Endothelial cell of umbilical vein (primary cell): ENCODE measurements at regions not wholly inside any gene's neighbourhood (a gene's known extent, or its start where the extent isn't known, plus 50 kb on each side); places are given as distances from the start of the nearest gene placed in this dataset.

ENCODE experiments used
- BruUV-seq: library from RNA; stranded (reverse); fragments of 400-500 nt; replicated peaks from 2 replicates; lab custom pipeline; 2021; lab: Mats Ljungman, UMichigan
- CTCF ChIA-PET: fragments of 300-600, 350-600 bp; sonication (Branson Sonifier 250); formaldehyde crosslinking; loops from one replicate; lab custom pipeline; 2021; ENCODE audit warnings: antibody characterized with exemption, inconsistent platforms; lab: Charles Lee
- POLR2A ChIA-PET: fragments of 300-600, 350-600 bp; sonication (Branson Sonifier 250); formaldehyde crosslinking; loops from one replicate; lab custom pipeline; 2021; ENCODE audit warnings: antibody characterized with exemption, inconsistent platforms; lab: Charles Lee
- DNase-seq: peaks from one replicate; pipeline ENCODE4 v3.0.0-alpha.2; 2011; ENCODE audit warnings: low read depth, low spot score
- FAIRE-seq: peaks from 2 replicates; lab custom pipeline; 2011; peaks lifted over from hg19 to GRCh38; lab: Jason Lieb, UNC
- H2AFZ ChIP-seq: 2 replicates; pipeline ENCODE4 v1.6.0; 2012; ENCODE audit warnings: low read depth, low read length, control low read depth, inconsistent platforms
- H3K27ac ChIP-seq: 2 replicates; pipeline ENCODE4 v1.5.1; 2011; ENCODE audit warnings: low read depth, mild to moderate bottlenecking, control low read depth, low read length, moderate library complexity; ENCODE audit not compliant: insufficient read depth
- H3K27me3 ChIP-seq, 2 experiments: 2 replicates each; pipeline versions ENCODE4 v1.6.0 to v1.6.1; 2011; ENCODE audit warnings: low read length in 2 of 2, mixed read lengths in 1 of 2; ENCODE audit not compliant: control insufficient read depth in 2 of 2, insufficient read depth in 2 of 2
- H3K36me3 ChIP-seq, 2 experiments: 2 replicates in 1 of 2; 3 replicates in 1 of 2; pipeline ENCODE4 v1.5.1; 2011; ENCODE audit warnings: low read length in 2 of 2, mild to moderate bottlenecking in 1 of 2, moderate library complexity in 1 of 2; ENCODE audit not compliant: control insufficient read depth in 2 of 2, insufficient read depth in 2 of 2; ENCODE audit errors: extremely low read depth in 1 of 2
- H3K4me1 ChIP-seq: 3 replicates; pipeline ENCODE4 v1.5.1; 2011; ENCODE audit warnings: mild to moderate bottlenecking, low read length; ENCODE audit not compliant: control insufficient read depth, insufficient read depth; ENCODE audit errors: extremely low read depth
- H3K4me2 ChIP-seq: 2 replicates; pipeline ENCODE4 v1.6.1; 2011; ENCODE audit warnings: low read length, control low read depth, mixed read lengths; ENCODE audit not compliant: insufficient read depth
- H3K4me3 ChIP-seq, 3 experiments: fragments of 200-600 bp in 1 of 3; sonication (generic), shearing (Covaris generic) in 1 of 3; replicated peaks in 1 of 3; 2 replicates each; pipeline ENCODE4 v1.5.1; 2011 to 2016; ENCODE audit warnings: control low read depth in 3 of 3, low read length in 3 of 3, mild to moderate bottlenecking in 2 of 3, inconsistent platforms in 1 of 3, low read depth in 1 of 3, moderate library complexity in 1 of 3; ENCODE audit not compliant: insufficient read depth in 1 of 3
- H3K79me2 ChIP-seq: 2 replicates; pipeline ENCODE4 v1.6.0; 2012; ENCODE audit warnings: low read length, inconsistent platforms; ENCODE audit not compliant: control insufficient read depth, insufficient read depth
- H3K9ac ChIP-seq: replicated peaks from 2 replicates; pipeline ENCODE3; 2011; ENCODE audit warnings: low read length, control low read depth; ENCODE audit not compliant: insufficient read depth; ENCODE audit errors: extremely low read depth
- H3K9me1 ChIP-seq: replicated peaks from 3 replicates; pipeline ENCODE4 v1.6.0; 2011; ENCODE audit warnings: mild to moderate bottlenecking, low read length; ENCODE audit not compliant: control insufficient read depth, insufficient read depth; ENCODE audit errors: extremely low read depth
- H3K9me3 ChIP-seq: replicated peaks from 2 replicates; pipeline ENCODE4 v1.5.1; 2012; ENCODE audit warnings: low read length, inconsistent platforms; ENCODE audit not compliant: control insufficient read depth, insufficient read depth
- H4K20me1 ChIP-seq: replicated peaks from 2 replicates; pipeline ENCODE3; 2011; ENCODE audit warnings: mild to moderate bottlenecking, low read length; ENCODE audit not compliant: control insufficient read depth, insufficient read depth; ENCODE audit errors: extremely low read depth
- FOS ChIP-seq: IDR thresholded peaks from 2 replicates; pipeline ENCODE4 v1.6.1; 2011; ENCODE audit warnings: mild to moderate bottlenecking, low read length, moderate library complexity, borderline replicate concordance; ENCODE audit not compliant: insufficient read depth
- GATA2 ChIP-seq: IDR thresholded peaks from 2 replicates; pipeline ENCODE4 v1.7.0; 2011; ENCODE audit warnings: low read depth, mild to moderate bottlenecking, moderate library complexity, mixed read lengths, low read length; ENCODE audit not compliant: insufficient read length, insufficient read depth
- JUN ChIP-seq: IDR thresholded peaks from 2 replicates; pipeline ENCODE4 v1.6.1; 2011; ENCODE audit warnings: borderline replicate concordance, low read depth; ENCODE audit not compliant: insufficient read length, insufficient read depth
- MYC ChIP-seq: IDR thresholded peaks from one replicate; pipeline ENCODE4 v1.6.1; 2011; ENCODE audit warnings: mild to moderate bottlenecking, low read depth, low read length
- POLR2A ChIP-seq: IDR thresholded peaks from 2 replicates; pipeline ENCODE4 v1.6.1; 2012; ENCODE audit warnings: low read depth, mild to moderate bottlenecking, control low read depth, low read length
- POLR2AphosphoS5 ChIP-seq: IDR thresholded peaks from 2 replicates; pipeline ENCODE4 v1.6.1; 2012; ENCODE audit warnings: low read depth, mild to moderate bottlenecking, control low read depth, low read length, moderate library complexity; ENCODE audit not compliant: insufficient read depth
- dilution Hi-C: fragments of 300-500 bp; cut with MboI; formaldehyde crosslinking; loops from one replicate; pipeline ENCODE4 v1.15.0; 2019; ENCODE audit warnings: low sequenced_read_pairs; ENCODE audit not compliant: extremely low pct_ligation_motif_present
- intact Hi-C: fragments of 100-400 bp; cut with micrococcal nuclease; formaldehyde crosslinking; loops from one replicate; pipeline ENCODE4 v1.10.0; 2022
- TF ChIP-seq, protein P1 (sequence below): IDR thresholded peaks from 2 replicates; pipeline ENCODE4 v1.6.1; 2011; ENCODE audit not compliant: insufficient read depth, insufficient read length

DNA sequence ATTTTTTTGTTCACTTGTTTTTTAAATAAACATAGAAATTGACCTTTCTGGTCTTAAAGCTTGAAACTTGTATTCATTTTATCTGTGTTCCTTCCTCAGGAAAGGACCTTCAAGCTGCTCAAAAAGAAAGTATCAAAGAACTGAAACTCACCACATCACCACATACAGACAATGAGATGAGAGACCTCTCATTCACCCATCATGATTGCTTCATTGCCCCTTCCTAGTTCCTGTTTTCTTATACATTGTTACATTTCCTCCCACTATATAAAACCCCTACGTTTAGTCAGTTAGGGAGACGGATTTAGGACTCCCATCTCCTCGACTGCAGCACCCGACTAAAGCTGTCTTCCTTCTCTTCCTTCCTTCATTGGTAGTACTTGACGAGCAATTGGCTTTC is 180.5 kb upstream of the OPRM1 start:
- DNase-seq: no peak
- POLR2A ChIA-PET: no interaction called here
- no peaks in the 10 kb centered on the region for H3K79me2 ChIP-seq
- H3K9me3 ChIP-seq: no peaks in the 10 kb centered on the region
- FAIRE-seq: no peak
- H3K4me2 ChIP-seq: no peak overlapping the region
- H4K20me1 ChIP-seq: no peaks in the 10 kb centered on the region
- intact Hi-C loops (no loop called here), dilution Hi-C loops (no loop called here)
- H3K9ac ChIP-seq: no peak overlapping the region
- H3K27me3 ChIP-seq: no peaks in the 10 kb centered on the region
- no TSS peak for BruUV-seq
- H2AFZ ChIP-seq: no peak overlapping the region
- CTCF ChIA-PET: no interaction called here
- no peak overlapping the region for H3K27ac ChIP-seq
- no peaks in the 10 kb centered on the region for H3K9me1 ChIP-seq
- no peak overlapping the region for H3K4me3 ChIP-seq
- H3K4me1 ChIP-seq: no peaks in the 10 kb centered on the region
- H3K36me3 ChIP-seq: no peaks in the 10 kb centered on the region
- no peak for TF ChIP-seq GATA2
- TF ChIP-seq, protein P1, sequence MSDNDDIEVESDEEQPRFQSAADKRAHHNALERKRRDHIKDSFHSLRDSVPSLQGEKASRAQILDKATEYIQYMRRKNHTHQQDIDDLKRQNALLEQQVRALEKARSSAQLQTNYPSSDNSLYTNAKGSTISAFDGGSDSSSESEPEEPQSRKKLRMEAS: no peak
- TF ChIP-seq JUN: no peak
- TF ChIP-seq POLR2AphosphoS5: no peak
- no peak for TF ChIP-seq POLR2A
- no peak for TF ChIP-seq MYC
- no peak for TF ChIP-seq FOS

DNA sequence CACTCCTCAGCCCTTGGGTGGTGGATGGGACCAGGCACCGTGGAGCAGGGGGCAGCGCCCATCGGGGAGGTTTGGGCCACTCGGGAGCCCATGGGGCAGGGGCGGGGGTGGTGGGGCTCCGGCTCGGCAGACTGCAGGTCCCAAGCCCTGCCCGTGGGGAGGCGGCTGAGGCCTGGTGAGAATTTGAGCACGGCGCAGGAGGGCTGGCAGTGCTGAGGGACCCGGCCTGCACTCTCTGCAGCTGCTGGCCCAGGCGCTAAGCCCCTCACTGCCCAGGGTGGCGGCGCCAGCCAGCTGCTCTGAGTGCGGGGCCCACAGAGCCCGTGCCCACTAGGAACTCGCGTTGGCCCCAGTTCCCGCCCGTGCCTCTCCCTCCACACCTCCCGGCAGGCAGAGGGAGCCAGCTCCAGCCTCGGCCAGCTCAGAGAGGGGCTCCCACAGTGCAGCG is 182.1 kb upstream of the OPRM1 start:
- Histone ChIP-seq H4K20me1 (no peaks in the 10 kb centered on the region), H3K27me3 (no peaks in the 10 kb centered on the region), H3K36me3 (no peaks in the 10 kb centered on the region), H2AFZ (no peak overlapping the region), H3K9me3 (no peaks in the 10 kb centered on the region), H3K4me1 (no peaks in the 10 kb centered on the region), H3K4me2 (no peak overlapping the region), H3K4me3 (no peak overlapping the region), H3K9me1 (no peaks in the 10 kb centered on the region), H3K79me2 (no peaks in the 10 kb centered on the region), H3K9ac (no peak overlapping the region), H3K27ac (no peak overlapping the region)
- ChIA-PET CTCF (no interaction called here), POLR2A (no interaction called here)
- TF ChIP-seq POLR2AphosphoS5: no peak
- no TSS peak for BruUV-seq
- no peak for DNase-seq
- FAIRE-seq: no peak
- intact Hi-C loops: no loop called here
- dilution Hi-C loops: no loop called here
